Keratinocyte (primary cell): ENCODE measurements at regions not wholly inside any gene's neighbourhood (a gene's known extent, or its start where the extent isn't known, plus 50 kb on each side); places are given as distances from the start of the nearest gene placed in this dataset.

Source experiments
- CTCF ChIP-seq, 3 experiments: IDR thresholded peaks in 1 of 3; conservative IDR thresholded peaks in 1 of 3; optimal IDR thresholded peaks in 1 of 3; 2 replicates in 2 of 3; 3 replicates in 1 of 3; pipeline versions ENCODE3 to v1.5.1; 2011; ENCODE audit warnings: low read length in 3 of 3, mild to moderate bottlenecking in 3 of 3, moderate library complexity in 2 of 3, control low read depth in 1 of 3, inconsistent platforms in 1 of 3; ENCODE audit not compliant: insufficient read depth in 2 of 3; ENCODE audit errors: extremely low read depth in 1 of 3
- EZH2 ChIP-seq: IDR thresholded peaks from one replicate; pipeline ENCODE4 v1.6.1; 2012; ENCODE audit warnings: inconsistent platforms, mild to moderate bottlenecking, low read length, moderate library complexity

- TF ChIP-seq CTCF (optimal IDR thresholded peaks at IDR 0.05 in 1 of 3, IDR thresholded peaks at IDR 0.05 in 1 of 3, conservative IDR thresholded peaks at IDR 0.05 in 1 of 3; ENCODE audit: extremely low read depth in 1 of 3, insufficient read depth in 2 of 3, low read length in 3 of 3) (no peak), EZH2 (no peak)
Observed at GRCh38 chr2:122417114-122417513, 661.7 kb downstream of the TSN start.
